ENCODE measurements at regions not wholly inside any gene's neighbourhood (a gene's known extent, or its start where the extent isn't known, plus 50 kb on each side); places are given as distances from the start of the nearest gene placed in this dataset.

GRCh38 chr1:103905363-103905762 is 155.7 kb downstream of the AMY1C start:
- no peak for ATAC-seq
- Histone ChIP-seq H3K4me3 (no peak overlapping the region), H3K9me3 (no peaks in the 10 kb centered on the region), H3K27ac (no peak overlapping the region), H3K4me1 (no peaks in the 10 kb centered on the region), H3K36me3 (no peaks in the 10 kb centered on the region), H3K27me3 (no peaks in the 10 kb centered on the region)
- TF ChIP-seq CTCF (IDR thresholded peaks at IDR 0.05), result no peak
- DNase-seq, result no peak
- 81 to 85% methylated on average over 1 of the region's 1 CpG for WGBS, 2 donors
- intact Hi-C loops (cut with DNase I), result no loop called here
- FAIRE-seq, result no peak

GRCh38 chr1:103911450-103911849 is 161.8 kb downstream of the AMY1C start:
- FAIRE-seq (no peak), ATAC-seq (no peak), DNase-seq (no peak)
- no peak for TF ChIP-seq CTCF (IDR thresholded peaks at IDR 0.05)
- no peaks in the 10 kb centered on the region for H3K4me1 ChIP-seq
- H3K4me3 ChIP-seq, result no peak overlapping the region
- H3K27ac ChIP-seq, result no peak overlapping the region
- WGBS, 2 donors, result 49 to 65% methylated on average over 2 of the region's 2 CpGs
- no peaks in the 10 kb centered on the region for H3K27me3 ChIP-seq
- H3K9me3 ChIP-seq, result no peaks in the 10 kb centered on the region
- H3K36me3 ChIP-seq, result no peaks in the 10 kb centered on the region
- intact Hi-C loops (cut with DNase I), result no loop called here

- DNase-seq (no peak), ATAC-seq (no peak), FAIRE-seq (no peak)
- Histone ChIP-seq H3K27ac (no peak overlapping the region), H3K36me3 (no peaks in the 10 kb centered on the region), H3K4me1 (no peaks in the 10 kb centered on the region), H3K9me3 (no peaks in the 10 kb centered on the region), H3K4me3 (no peak overlapping the region), H3K27me3 (no peaks in the 10 kb centered on the region)
- no peak for TF ChIP-seq CTCF (IDR thresholded peaks at IDR 0.05)
- intact Hi-C loops (cut with DNase I), result no loop called here
- 25 to 44% methylated on average over 2 of the region's 2 CpGs for WGBS, 2 donors
Observed at GRCh38 chr1:103917795-103918194, 168.1 kb downstream of the AMY1C start.

GRCh38 chr1:103931891-103932290 is 182.2 kb downstream of the AMY1C start:
- H3K4me3 ChIP-seq, result no peak overlapping the region
- no peaks in the 10 kb centered on the region for H3K36me3 ChIP-seq
- intact Hi-C loops (cut with DNase I), result no loop called here
- DNase-seq (no peak), FAIRE-seq (no peak), ATAC-seq (no peak)
- 44 to 45% methylated on average over 1 of the region's 1 CpG for WGBS, 2 donors
- H3K27ac ChIP-seq, result no peak overlapping the region
- no peaks in the 10 kb centered on the region for H3K27me3 ChIP-seq
- TF ChIP-seq CTCF (IDR thresholded peaks at IDR 0.05), result no peak
- H3K4me1 ChIP-seq, result no peaks in the 10 kb centered on the region
- no peaks in the 10 kb centered on the region for H3K9me3 ChIP-seq

- peaks cover 0 to 9% (median 0%) of the 10 kb centered on the region in 3 donors for H3K4me1 ChIP-seq
- ATAC-seq (no peak), FAIRE-seq (no peak), DNase-seq (no peak)
- intact Hi-C loops (cut with DNase I), result no loop called here
- 60 to 64% methylated on average over 4 of the region's 4 CpGs for WGBS, 2 donors
- H3K4me3 ChIP-seq, result no peak overlapping the region
- no peaks in the 10 kb centered on the region for H3K27me3 ChIP-seq
- H3K9me3 ChIP-seq, result no peaks in the 10 kb centered on the region
- no peaks in the 10 kb centered on the region for H3K36me3 ChIP-seq
- TF ChIP-seq CTCF (IDR thresholded peaks at IDR 0.05), result no peak
- H3K27ac ChIP-seq, result no peak overlapping the region
Observed at GRCh38 chr1:103937763-103938357, 188.2 kb downstream of the AMY1C start.

Data from pancreas (tissue), 10 donors.